Panc1 (cell line): ENCODE measurements at regions not wholly inside any gene's neighbourhood (a gene's known extent, or its start where the extent isn't known, plus 50 kb on each side); places are given as distances from the start of the nearest gene placed in this dataset.

Source experiments
- ATAC-seq: fragments of 200-7000 bp; cut with Tn5 transposase; 2 replicates; pipeline ENCODE4 v1.9.1; 2020; ENCODE audit warnings: mild to moderate bottlenecking, moderate library complexity
- BruUV-seq: library from RNA; stranded (reverse); fragments of 400-500 nt; replicated peaks from 2 replicates; lab custom pipeline; 2021; lab: Mats Ljungman, UMichigan
- CTCF ChIA-PET: fragments of 300-600 bp; sonication (Branson Sonifier 250); formaldehyde crosslinking; loops from one replicate; lab custom pipeline; 2022; ENCODE audit warnings: antibody characterized with exemption; lab: Charles Lee
- POLR2A ChIA-PET: fragments of 300-600 bp; sonication (Branson Sonifier 250); formaldehyde crosslinking; loops from one replicate; lab custom pipeline; 2022; ENCODE audit warnings: antibody characterized with exemption; lab: Charles Lee
- DNase-seq: peaks from one replicate; pipeline ENCODE4 v3.0.0-alpha.2; 2010; ENCODE audit warnings: low read depth, low spot score
- H3K27ac ChIP-seq: 2 replicates; pipeline ENCODE4 v1.5.1; 2011; ENCODE audit warnings: mild to moderate bottlenecking, low read length, inconsistent platforms
- H3K27me3 ChIP-seq: fragments of 200-500 bp; sonication (Bioruptor generic); 2 replicates; pipeline ENCODE4 v1.6.0; 2014; ENCODE audit warnings: low read length, inconsistent platforms; ENCODE audit not compliant: control insufficient read depth, insufficient read depth
- H3K36me3 ChIP-seq: fragments of 200-500 bp; sonication (Bioruptor generic); 2 replicates; pipeline ENCODE4 v1.5.1; 2014; ENCODE audit warnings: inconsistent platforms, mild to moderate bottlenecking, low read length, moderate library complexity; ENCODE audit not compliant: control insufficient read depth, insufficient read depth
- H3K4me1 ChIP-seq: 2 replicates; pipeline ENCODE4 v1.5.1; 2011; ENCODE audit warnings: inconsistent platforms, mild to moderate bottlenecking, low read length, moderate library complexity; ENCODE audit not compliant: control insufficient read depth, insufficient read depth
- H3K4me3 ChIP-seq, 2 experiments: 2 replicates each; pipeline ENCODE4 v1.5.1; 2011 to 2012; ENCODE audit warnings: low read depth in 2 of 2, low read length in 2 of 2, mild to moderate bottlenecking in 2 of 2, inconsistent platforms in 1 of 2, moderate library complexity in 1 of 2
- H3K9me3 ChIP-seq: fragments of 200-500 bp; sonication (Bioruptor generic); 2 replicates; pipeline ENCODE4 v1.5.1; 2014; ENCODE audit warnings: low read depth, mild to moderate bottlenecking, inconsistent platforms, low read length, moderate library complexity; ENCODE audit not compliant: control insufficient read depth, insufficient read depth
- CTCF ChIP-seq: fragments of 450-650 bp; IDR thresholded peaks from 2 replicates; pipeline ENCODE4 v1.5.1; 2017; ENCODE audit warnings: mild to moderate bottlenecking
- POLR2AphosphoS5 ChIP-seq: IDR thresholded peaks from 2 replicates; pipeline ENCODE4 v1.6.1; 2012; ENCODE audit warnings: mild to moderate bottlenecking, low read depth, low read length, moderate library complexity
- REST ChIP-seq, 2 experiments: IDR thresholded peaks; 2 replicates each; pipeline ENCODE4 v1.6.1; 2011 to 2012; ENCODE audit warnings: low read depth in 2 of 2, control low read depth in 1 of 2, low read length in 1 of 2, mild to moderate bottlenecking in 1 of 2, moderate library complexity in 1 of 2; ENCODE audit not compliant: insufficient read depth in 1 of 2
- SIN3A ChIP-seq: IDR thresholded peaks from 2 replicates; pipeline ENCODE4 v1.6.1; 2012; ENCODE audit warnings: low read depth, mild to moderate bottlenecking, low read length, moderate library complexity, borderline replicate concordance; ENCODE audit not compliant: insufficient read depth
- TCF7L2 ChIP-seq: IDR thresholded peaks from 2 replicates; pipeline ENCODE4 v1.6.1; 2011; ENCODE audit warnings: mild to moderate bottlenecking, low read depth, low read length, inconsistent platforms
- in situ Hi-C: cut with HindIII; loops from 2 replicates; pipeline ENCODE4 v1.10.0; 2016; ENCODE audit warnings: low sequenced_read_pairs, low pct_unique_long_range_greater_than_20kb
- intact Hi-C: fragments of 100-400 bp; cut with micrococcal nuclease; formaldehyde crosslinking; loops from one replicate; pipeline ENCODE4 v1.10.0; 2022; ENCODE audit not compliant: unreplicated experiment

- DNase-seq (no peak), ATAC-seq (no peak)
- TF ChIP-seq REST (IDR thresholded peaks at IDR 0.05; ENCODE audit: insufficient read depth in 1 of 2, low read depth in 2 of 2, low read length in 1 of 2) (no peak), TCF7L2 (no peak), CTCF (no peak), POLR2AphosphoS5 (no peak), SIN3A (no peak)
- Histone ChIP-seq H3K36me3 (no peaks in the 10 kb centered on the region), H3K27me3 (no peaks in the 10 kb centered on the region), H3K4me1 (no peaks in the 10 kb centered on the region), H3K27ac (no peak overlapping the region), H3K9me3 (no peaks in the 10 kb centered on the region), H3K4me3 (no peak overlapping the region)
- ChIA-PET POLR2A (interaction anchor here (0.6 kb wide), 1 partner anchor 14 kb away, joined by 4 read pairs; no protein-coding TSS in a partner anchor), CTCF (no interaction called here)
- no TSS peak for BruUV-seq
- intact Hi-C loops (no loop called here), in situ Hi-C loops (no loop called here)
Measured at GRCh38 chr3:145124900-145125678, 1035.9 kb downstream of the PLOD2 start.

GRCh38 chr3:145133281-145133680, 1027.7 kb downstream of the PLOD2 start:
- ATAC-seq (no peak), DNase-seq (no peak)
- Histone ChIP-seq H3K27ac (no peak overlapping the region), H3K27me3 (no peaks in the 10 kb centered on the region), H3K36me3 (no peaks in the 10 kb centered on the region; the same call in 1 of the 2 replicates), H3K9me3 (peaks cover 3% of the 10 kb centered on the region; the same call in 1 of the 2 replicates), H3K4me3 (no peak overlapping the region), H3K4me1 (no peaks in the 10 kb centered on the region)
- POLR2A ChIA-PET = no interaction called here
- CTCF ChIA-PET = no interaction called here
- BruUV-seq = no TSS peak
- TF ChIP-seq POLR2AphosphoS5 (no peak), CTCF (no peak)
- intact Hi-C loops = no loop called here
- in situ Hi-C loops = no loop called here
